ENCODE measurements at regions not wholly inside any gene's neighbourhood (a gene's known extent, or its start where the extent isn't known, plus 50 kb on each side); places are given as distances from the start of the nearest gene placed in this dataset.

DNA sequence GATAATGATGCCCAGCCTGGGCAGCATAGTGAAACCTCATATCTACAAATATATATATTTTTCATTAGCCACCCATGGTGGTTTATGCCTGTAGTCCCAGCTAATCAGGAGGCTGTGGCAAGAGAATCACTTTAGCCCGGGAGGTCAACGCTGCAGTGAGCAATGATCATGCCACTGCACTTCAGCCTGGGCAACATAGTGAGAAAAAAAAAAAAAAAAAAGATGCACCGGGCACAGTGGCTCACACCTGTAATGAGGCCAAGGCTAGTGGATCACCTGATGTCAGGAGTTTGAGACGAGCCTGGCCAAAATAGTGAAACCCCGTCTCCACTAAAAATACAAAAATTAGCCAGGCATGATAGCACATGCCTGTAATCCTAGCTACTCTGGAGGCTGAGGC is 50.2 kb upstream of the ADRA1B start:
- H3K9me2 ChIP-seq (replicated peaks; ENCODE audit: insufficient read depth, low read length) = no peaks in the 10 kb centered on the region
- no peak for TF ChIP-seq EZH2 (optimal IDR thresholded peaks at IDR 0.05; ENCODE audit: low read depth, low read length)
- TF ChIP-seq, protein P1, sequence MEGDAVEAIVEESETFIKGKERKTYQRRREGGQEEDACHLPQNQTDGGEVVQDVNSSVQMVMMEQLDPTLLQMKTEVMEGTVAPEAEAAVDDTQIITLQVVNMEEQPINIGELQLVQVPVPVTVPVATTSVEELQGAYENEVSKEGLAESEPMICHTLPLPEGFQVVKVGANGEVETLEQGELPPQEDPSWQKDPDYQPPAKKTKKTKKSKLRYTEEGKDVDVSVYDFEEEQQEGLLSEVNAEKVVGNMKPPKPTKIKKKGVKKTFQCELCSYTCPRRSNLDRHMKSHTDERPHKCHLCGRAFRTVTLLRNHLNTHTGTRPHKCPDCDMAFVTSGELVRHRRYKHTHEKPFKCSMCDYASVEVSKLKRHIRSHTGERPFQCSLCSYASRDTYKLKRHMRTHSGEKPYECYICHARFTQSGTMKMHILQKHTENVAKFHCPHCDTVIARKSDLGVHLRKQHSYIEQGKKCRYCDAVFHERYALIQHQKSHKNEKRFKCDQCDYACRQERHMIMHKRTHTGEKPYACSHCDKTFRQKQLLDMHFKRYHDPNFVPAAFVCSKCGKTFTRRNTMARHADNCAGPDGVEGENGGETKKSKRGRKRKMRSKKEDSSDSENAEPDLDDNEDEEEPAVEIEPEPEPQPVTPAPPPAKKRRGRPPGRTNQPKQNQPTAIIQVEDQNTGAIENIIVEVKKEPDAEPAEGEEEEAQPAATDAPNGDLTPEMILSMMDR (IDR thresholded peaks at IDR 0.05; ENCODE audit: low read length) = no peak
- no peak for TF ChIP-seq EZH2phosphoT487 (IDR thresholded peaks at IDR 0.05; ENCODE audit: low read length)

More for the DNA sequence above, 50.2 kb upstream of the ADRA1B start:
- no peak overlapping the region for H2AFZ ChIP-seq (ENCODE audit: low read length)
- no peaks in the 10 kb centered on the region for H3K9me3 ChIP-seq (replicated peaks; ENCODE audit: insufficient read depth, low read length)
- DNase-seq = no peak
- H3K9ac ChIP-seq (ENCODE audit: low read length) = no peak overlapping the region
- no peaks in the 10 kb centered on the region for H3K4me1 ChIP-seq (ENCODE audit: low read length)
- H3K4me2 ChIP-seq (ENCODE audit: low read depth, low read length) = no peak overlapping the region
- no peaks in the 10 kb centered on the region for H3K36me3 ChIP-seq (replicated peaks; ENCODE audit: insufficient read depth, low read length)
- no peaks in the 10 kb centered on the region for H3K27me3 ChIP-seq (replicated peaks; ENCODE audit: insufficient read depth, low read length)
- H3K4me3 ChIP-seq (ENCODE audit: low read length) = no peak overlapping the region
- no peaks in the 10 kb centered on the region for H3K79me2 ChIP-seq (ENCODE audit: low read length)
- H3F3A ChIP-seq (ENCODE audit: insufficient read depth, low read length) = no peaks in the 10 kb centered on the region
- H3K27ac ChIP-seq (ENCODE audit: low read length) = no peak overlapping the region
- no peaks in the 10 kb centered on the region for H4K20me1 ChIP-seq (ENCODE audit: insufficient read depth, low read length)
